HG02938 (cell line): ENCODE measurements at regions not wholly inside any gene's neighbourhood (a gene's known extent, or its start where the extent isn't known, plus 50 kb on each side); places are given as distances from the start of the nearest gene placed in this dataset.
"Not testable (repeated sequence)": the region's sequence is repeated elsewhere in the genome, so short reads cannot be mapped to it uniquely, and the experiment has no call there.

Experiments
- ATAC-seq: cut with Tn5 transposase; IDR thresholded peaks from one replicate; pipeline ENCODE4 v1.9.1; 2021; ENCODE audit warnings: mild to moderate bottlenecking, moderate library complexity; ENCODE audit not compliant: unreplicated experiment

DNA sequence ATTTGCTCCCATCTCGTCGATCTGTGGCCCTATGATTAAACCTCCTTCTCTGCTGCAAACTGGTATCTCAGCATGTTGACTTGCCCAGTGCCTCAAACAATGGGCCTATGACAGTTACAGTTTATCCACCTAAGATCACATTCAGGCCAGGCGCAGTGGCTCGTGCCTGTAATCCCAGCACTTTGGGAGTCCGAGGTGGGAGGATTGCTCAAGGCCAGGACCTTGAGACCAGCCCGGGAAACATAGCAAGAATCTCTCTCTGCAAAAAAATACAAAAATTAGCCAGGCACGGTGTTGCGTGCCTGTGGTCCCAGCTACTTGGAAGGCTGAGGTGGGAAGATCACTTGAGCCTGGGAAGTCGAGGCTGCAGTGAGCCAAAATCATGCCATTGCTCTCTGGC is 79.8 kb upstream of the ADGRL1 start:
- not testable (repeated sequence) for ATAC-seq

- peak; percentile 61 for ATAC-seq
These were observed 78.0 kb upstream of the ADGRL1 start for GRCh38 chr19:14283813-14284520.

- not testable (repeated sequence) for ATAC-seq
These were observed 73.3 kb upstream of the ADGRL1 start for GRCh38 chr19:14279270-14279669.

DNA sequence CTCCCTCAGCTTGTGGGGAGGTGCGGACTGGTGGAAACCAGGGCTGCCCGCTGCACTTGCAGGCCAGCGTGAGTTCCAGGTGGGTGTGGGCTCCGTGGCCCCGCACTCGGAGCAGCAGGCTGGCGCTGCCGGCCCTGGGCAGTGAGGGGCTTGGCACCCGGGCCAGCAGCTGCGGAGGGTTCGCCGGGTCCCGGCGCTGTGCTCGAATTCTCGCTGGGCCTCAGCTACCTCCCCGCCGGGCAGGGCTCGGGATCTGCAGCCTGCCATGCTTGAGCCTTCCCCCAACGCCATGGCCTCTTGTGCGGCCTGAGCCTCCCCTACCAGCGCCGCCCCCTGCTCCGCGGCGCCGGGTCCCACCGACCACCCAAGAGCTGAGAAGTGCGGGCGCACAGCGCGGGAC is 71.6 kb upstream of the ADGRL1 start:
- no peak for ATAC-seq

- not testable (repeated sequence) for ATAC-seq
These were observed 69.9 kb upstream of the ADGRL1 start for GRCh38 chr19:14275823-14276222.

GRCh38 chr19:14272623-14273022 is 66.7 kb upstream of the ADGRL1 start:
- no peak for ATAC-seq

GRCh38 chr19:14271840-14272239 is 65.9 kb upstream of the ADGRL1 start:
- no peak for ATAC-seq

GRCh38 chr19:14270557-14270956 is 64.6 kb upstream of the ADGRL1 start:
- ATAC-seq = not testable (repeated sequence)

DNA sequence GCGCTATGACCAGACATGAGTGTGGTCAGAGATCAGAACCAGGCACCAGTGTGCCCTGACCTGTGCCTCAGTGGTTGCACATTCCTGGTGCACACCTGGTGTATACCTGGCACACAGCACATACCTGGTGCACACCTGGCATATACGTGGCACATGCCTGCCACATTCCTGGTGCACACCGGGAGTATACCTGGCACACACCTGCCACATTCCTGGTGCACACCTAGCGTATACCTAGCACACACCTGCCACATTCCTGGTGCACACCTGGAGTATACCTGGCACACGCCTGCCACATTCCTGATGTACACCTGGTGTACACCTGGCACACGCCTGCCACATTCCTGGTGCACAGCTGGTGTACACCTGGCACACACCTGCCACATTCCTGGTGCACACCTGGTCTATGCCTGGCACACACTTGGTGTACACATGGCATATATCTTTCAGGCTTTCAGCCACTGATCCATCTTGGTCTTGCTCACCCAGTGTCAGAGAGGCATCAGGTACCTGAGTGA is 61.3 kb upstream of the ADGRL1 start:
- no peak for ATAC-seq

GRCh38 chr19:14266208-14266607 is 60.2 kb upstream of the ADGRL1 start:
- ATAC-seq = not testable (repeated sequence)

DNA sequence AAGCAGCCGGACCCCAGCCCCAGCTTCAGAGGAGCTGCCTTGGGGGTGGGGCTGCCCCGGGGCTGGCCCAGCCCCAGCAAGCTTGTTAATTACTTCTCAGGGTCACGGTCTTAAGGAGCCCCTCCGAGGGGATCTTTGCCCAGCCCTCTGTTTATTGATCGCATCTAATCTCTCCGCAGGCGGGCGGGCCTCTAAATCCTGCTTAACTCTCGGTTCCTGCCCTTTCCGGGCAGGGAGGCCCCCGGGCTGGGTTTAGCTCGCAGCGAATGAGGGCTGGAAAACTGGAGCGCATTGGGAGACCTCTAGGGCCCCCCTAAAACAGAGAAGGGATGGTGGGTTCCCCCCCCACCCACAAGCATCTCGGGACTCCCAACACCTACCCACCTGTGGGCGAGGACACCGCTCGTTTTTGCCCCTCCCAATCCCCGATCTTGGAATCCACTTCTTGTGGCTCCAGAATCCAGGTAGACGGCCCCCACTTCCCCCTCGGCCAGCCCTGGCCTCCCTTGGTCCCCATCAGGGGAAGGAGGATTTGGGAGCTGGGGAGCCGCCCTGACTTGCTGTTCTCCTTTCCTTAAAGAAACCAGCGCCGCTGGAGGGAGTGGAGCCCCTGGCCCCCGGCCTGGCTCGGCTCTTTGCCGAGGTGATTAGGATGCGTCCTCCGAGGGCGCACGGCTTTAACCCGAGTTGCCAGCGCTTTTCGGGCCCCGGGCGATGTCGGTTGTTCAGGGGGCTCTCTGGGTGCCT is 59.5 kb upstream of the ADGRL1 start:
- no peak for ATAC-seq

- not testable (repeated sequence) for ATAC-seq
These were observed 50.1 kb upstream of the ADGRL1 start for GRCh38 chr19:14255902-14256649.
